GM23338 (cell line): ENCODE measurements at regions not wholly inside any gene's neighbourhood (a gene's known extent, or its start where the extent isn't known, plus 50 kb on each side); places are given as distances from the start of the nearest gene placed in this dataset.

ENCODE experiments used
- ATAC-seq: fragments of 200-7000 bp; cut with Tn5 transposase; 3 replicates; pipeline ENCODE4 v1.9.1; 2020
- DNase-seq: peaks from one replicate; pipeline ENCODE4 v3.0.0-alpha.2; 2015; ENCODE audit warnings: low spot score
- H2AFZ ChIP-seq: fragments of 200-600 bp; sonication (generic); 2 replicates; pipeline ENCODE4 v1.8.0; 2016; ENCODE audit warnings: antibody characterized with exemption, mild to moderate bottlenecking, moderate library complexity
- H3F3A ChIP-seq: fragments of 200-600 bp; sonication (generic); replicated peaks from 2 replicates; pipeline ENCODE4 v1.8.0; 2017; ENCODE audit warnings: antibody characterized with exemption, mixed run types, low read depth
- H3K27ac ChIP-seq: fragments of 200-600 bp; sonication (generic); 2 replicates; pipeline ENCODE4 v1.6.1; 2016; ENCODE audit warnings: low read depth
- H3K27me3 ChIP-seq: fragments of 200-600 bp; sonication (generic); 2 replicates; pipeline ENCODE4 v1.8.0; 2016; ENCODE audit warnings: mild to moderate bottlenecking, mixed run types, moderate library complexity; ENCODE audit not compliant: insufficient read depth
- H3K36me3 ChIP-seq: fragments of 200-600 bp; sonication (generic); 2 replicates; pipeline ENCODE4 v1.8.0; 2016; ENCODE audit warnings: mild to moderate bottlenecking; ENCODE audit not compliant: insufficient read depth
- H3K4me1 ChIP-seq: fragments of 200-600 bp; sonication (generic); 2 replicates; pipeline ENCODE4 v1.8.0; 2016; ENCODE audit warnings: mild to moderate bottlenecking, moderate library complexity; ENCODE audit not compliant: insufficient read depth
- H3K4me2 ChIP-seq: fragments of 200-600 bp; sonication (generic); 2 replicates; pipeline ENCODE4 v1.7.1; 2017; ENCODE audit warnings: mixed run types
- H3K4me3 ChIP-seq: fragments of 200-600 bp; sonication (generic); 2 replicates; pipeline ENCODE4 v1.6.1; 2016; ENCODE audit warnings: mixed run types
- H3K79me2 ChIP-seq: fragments of 200-600 bp; sonication (generic); replicated peaks from 2 replicates; pipeline ENCODE4 v1.8.0; 2017; ENCODE audit warnings: mild to moderate bottlenecking; ENCODE audit not compliant: insufficient read depth
- H3K9me2 ChIP-seq: fragments of 200-600 bp; sonication (generic); 2 replicates; pipeline ENCODE4 v1.8.0; 2017; ENCODE audit not compliant: insufficient read depth
- H4K20me1 ChIP-seq: fragments of 200-600 bp; sonication (generic); replicated peaks from 2 replicates; pipeline ENCODE4 v1.8.0; 2017; ENCODE audit warnings: mild to moderate bottlenecking; ENCODE audit not compliant: insufficient read depth
- H3K27ac Mint-ChIP-seq: 2 replicates; pipeline ENCODE4 v1.8.0; 2020; ENCODE audit warnings: inconsistent platforms, mild to moderate bottlenecking, moderate library complexity, mixed read lengths
- H3K27me3 Mint-ChIP-seq: 3 replicates; pipeline ENCODE4 v1.8.0; 2022; ENCODE audit warnings: low read depth, mild to moderate bottlenecking, moderate library complexity, mixed read lengths, inconsistent platforms; ENCODE audit not compliant: insufficient read depth, poor library complexity
- H3K36me3 Mint-ChIP-seq: 3 replicates; pipeline ENCODE4 v1.8.0; 2021; ENCODE audit warnings: low read depth, mild to moderate bottlenecking, inconsistent platforms, moderate library complexity, mixed read lengths
- H3K4me1 Mint-ChIP-seq: 3 replicates; pipeline ENCODE4 v1.8.0; 2020; ENCODE audit warnings: mild to moderate bottlenecking, inconsistent platforms, mixed read lengths
- H3K4me3 Mint-ChIP-seq: 3 replicates; pipeline ENCODE4 v1.8.0; 2021; ENCODE audit warnings: moderate library complexity, mild to moderate bottlenecking, inconsistent platforms, mixed read lengths
- H3K9me3 Mint-ChIP-seq: 3 replicates; pipeline ENCODE4 v1.8.0; 2020; ENCODE audit warnings: moderate library complexity, mild to moderate bottlenecking, inconsistent platforms, mixed read lengths
- CTCF ChIP-seq, 2 experiments: fragments of 200-600 bp in 1 of 2; sonication (generic) in 1 of 2; conservative IDR thresholded peaks; 2 replicates each; pipeline versions ENCODE4 v1.5.1 to v1.6.1; 2016 to 2017; ENCODE audit warnings: antibody characterized with exemption in 2 of 2, low read depth in 2 of 2, mild to moderate bottlenecking in 2 of 2, moderate library complexity in 1 of 2
- EZH2 ChIP-seq: fragments of 200-600 bp; sonication (generic); IDR thresholded peaks from one replicate; pipeline ENCODE4 v1.8.0; 2017; ENCODE audit warnings: antibody characterized with exemption, mild to moderate bottlenecking, low read depth; ENCODE audit not compliant: unreplicated experiment
- EZH2phosphoT487 ChIP-seq: fragments of 200-600 bp; sonication (generic); IDR thresholded peaks from one replicate; pipeline ENCODE4 v1.8.1; 2018; ENCODE audit warnings: antibody characterized with exemption; ENCODE audit not compliant: unreplicated experiment
- JUNB ChIP-seq: IDR thresholded peaks from one replicate; pipeline ENCODE4 v1.6.1; 2016; ENCODE audit warnings: antibody characterized with exemption; ENCODE audit not compliant: unreplicated experiment
- NANOG ChIP-seq: IDR thresholded peaks from 2 replicates; pipeline ENCODE4 v1.6.1; 2016; ENCODE audit warnings: antibody characterized with exemption, borderline replicate concordance
- POLR2AphosphoS5 ChIP-seq: IDR thresholded peaks from 2 replicates; pipeline ENCODE4 v1.6.1; 2016; ENCODE audit warnings: antibody characterized with exemption, low read depth
- REST ChIP-seq: IDR thresholded peaks from one replicate; pipeline ENCODE4 v1.6.1; 2018; ENCODE audit warnings: antibody characterized with exemption; ENCODE audit not compliant: unreplicated experiment
- STAT1 ChIP-seq: IDR thresholded peaks from one replicate; pipeline ENCODE4 v1.6.1; 2016; ENCODE audit warnings: antibody characterized with exemption; ENCODE audit not compliant: unreplicated experiment
- ZNF114 ChIP-seq: fragments of 250-450 bp; sonication (Bioruptor Pico); IDR thresholded peaks from 2 replicates; pipeline ENCODE4 v1.5.0; 2020; ENCODE audit warnings: mild to moderate bottlenecking, moderate library complexity
- TF ChIP-seq, protein P1 (sequence below): fragments of 250-450 bp; sonication (Bioruptor Pico); IDR thresholded peaks from 2 replicates; pipeline ENCODE4 v1.5.0; 2020; ENCODE audit warnings: mild to moderate bottlenecking, moderate library complexity
- TF ChIP-seq, protein P2 (sequence below): IDR thresholded peaks from 2 replicates; pipeline ENCODE4 v1.6.1; 2016; ENCODE audit warnings: antibody characterized with exemption

DNA sequence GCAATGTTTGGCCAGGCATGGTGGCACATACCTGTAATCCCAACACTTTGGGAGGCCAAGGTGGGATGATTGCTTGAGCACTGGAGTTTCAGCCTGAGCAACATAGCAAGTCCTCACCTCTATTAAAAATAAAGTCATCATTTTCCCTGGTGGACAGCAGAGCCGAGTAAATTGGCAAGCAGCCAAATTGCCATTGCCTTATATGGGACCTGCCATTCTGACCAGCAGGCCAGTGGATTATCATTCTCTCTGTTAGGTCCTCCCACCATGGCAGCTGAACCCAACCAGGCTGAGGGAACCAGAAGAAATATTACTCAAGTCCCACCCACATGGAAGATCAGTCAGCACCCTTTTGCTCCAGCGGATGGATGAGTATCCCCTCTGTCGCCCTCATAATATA, 1829.9 kb downstream of the EFNA5 start (continued):
- TF ChIP-seq, protein P1, sequence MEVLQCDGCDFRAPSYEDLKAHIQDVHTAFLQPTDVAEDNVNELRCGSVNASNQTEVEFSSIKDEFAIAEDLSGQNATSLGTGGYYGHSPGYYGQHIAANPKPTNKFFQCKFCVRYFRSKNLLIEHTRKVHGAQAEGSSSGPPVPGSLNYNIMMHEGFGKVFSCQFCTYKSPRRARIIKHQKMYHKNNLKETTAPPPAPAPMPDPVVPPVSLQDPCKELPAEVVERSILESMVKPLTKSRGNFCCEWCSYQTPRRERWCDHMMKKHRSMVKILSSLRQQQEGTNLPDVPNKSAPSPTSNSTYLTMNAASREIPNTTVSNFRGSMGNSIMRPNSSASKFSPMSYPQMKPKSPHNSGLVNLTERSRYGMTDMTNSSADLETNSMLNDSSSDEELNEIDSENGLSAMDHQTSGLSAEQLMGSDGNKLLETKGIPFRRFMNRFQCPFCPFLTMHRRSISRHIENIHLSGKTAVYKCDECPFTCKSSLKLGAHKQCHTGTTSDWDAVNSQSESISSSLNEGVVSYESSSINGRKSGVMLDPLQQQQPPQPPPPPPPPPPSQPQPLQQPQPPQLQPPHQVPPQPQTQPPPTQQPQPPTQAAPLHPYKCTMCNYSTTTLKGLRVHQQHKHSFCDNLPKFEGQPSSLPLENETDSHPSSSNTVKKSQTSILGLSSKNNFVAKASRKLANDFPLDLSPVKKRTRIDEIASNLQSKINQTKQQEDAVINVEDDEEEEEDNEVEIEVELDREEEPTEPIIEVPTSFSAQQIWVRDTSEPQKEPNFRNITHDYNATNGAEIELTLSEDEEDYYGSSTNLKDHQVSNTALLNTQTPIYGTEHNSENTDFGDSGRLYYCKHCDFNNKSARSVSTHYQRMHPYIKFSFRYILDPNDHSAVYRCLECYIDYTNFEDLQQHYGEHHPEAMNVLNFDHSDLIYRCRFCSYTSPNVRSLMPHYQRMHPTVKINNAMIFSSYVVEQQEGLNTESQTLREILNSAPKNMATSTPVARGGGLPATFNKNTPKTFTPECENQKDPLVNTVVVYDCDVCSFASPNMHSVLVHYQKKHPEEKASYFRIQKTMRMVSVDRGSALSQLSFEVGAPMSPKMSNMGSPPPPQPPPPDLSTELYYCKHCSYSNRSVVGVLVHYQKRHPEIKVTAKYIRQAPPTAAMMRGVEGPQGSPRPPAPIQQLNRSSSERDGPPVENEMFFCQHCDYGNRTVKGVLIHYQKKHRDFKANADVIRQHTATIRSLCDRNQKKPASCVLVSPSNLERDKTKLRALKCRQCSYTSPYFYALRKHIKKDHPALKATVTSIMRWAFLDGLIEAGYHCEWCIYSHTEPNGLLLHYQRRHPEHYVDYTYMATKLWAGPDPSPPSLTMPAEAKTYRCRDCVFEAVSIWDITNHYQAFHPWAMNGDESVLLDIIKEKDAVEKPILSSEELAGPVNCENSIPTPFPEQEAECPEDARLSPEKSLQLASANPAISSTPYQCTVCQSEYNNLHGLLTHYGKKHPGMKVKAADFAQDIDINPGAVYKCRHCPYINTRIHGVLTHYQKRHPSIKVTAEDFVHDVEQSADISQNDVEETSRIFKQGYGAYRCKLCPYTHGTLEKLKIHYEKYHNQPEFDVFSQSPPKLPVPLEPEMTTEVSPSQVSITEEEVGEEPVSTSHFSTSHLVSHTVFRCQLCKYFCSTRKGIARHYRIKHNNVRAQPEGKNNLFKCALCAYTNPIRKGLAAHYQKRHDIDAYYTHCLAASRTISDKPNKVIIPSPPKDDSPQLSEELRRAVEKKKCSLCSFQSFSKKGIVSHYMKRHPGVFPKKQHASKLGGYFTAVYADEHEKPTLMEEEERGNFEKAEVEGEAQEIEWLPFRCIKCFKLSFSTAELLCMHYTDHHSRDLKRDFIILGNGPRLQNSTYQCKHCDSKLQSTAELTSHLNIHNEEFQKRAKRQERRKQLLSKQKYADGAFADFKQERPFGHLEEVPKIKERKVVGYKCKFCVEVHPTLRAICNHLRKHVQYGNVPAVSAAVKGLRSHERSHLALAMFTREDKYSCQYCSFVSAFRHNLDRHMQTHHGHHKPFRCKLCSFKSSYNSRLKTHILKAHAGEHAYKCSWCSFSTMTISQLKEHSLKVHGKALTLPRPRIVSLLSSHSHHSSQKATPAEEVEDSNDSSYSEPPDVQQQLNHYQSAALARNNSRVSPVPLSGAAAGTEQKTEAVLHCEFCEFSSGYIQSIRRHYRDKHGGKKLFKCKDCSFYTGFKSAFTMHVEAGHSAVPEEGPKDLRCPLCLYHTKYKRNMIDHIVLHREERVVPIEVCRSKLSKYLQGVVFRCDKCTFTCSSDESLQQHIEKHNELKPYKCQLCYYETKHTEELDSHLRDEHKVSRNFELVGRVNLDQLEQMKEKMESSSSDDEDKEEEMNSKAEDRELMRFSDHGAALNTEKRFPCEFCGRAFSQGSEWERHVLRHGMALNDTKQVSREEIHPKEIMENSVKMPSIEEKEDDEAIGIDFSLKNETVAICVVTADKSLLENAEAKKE (CRISPR knock-in tag), result no peak
- TF ChIP-seq STAT1 (no peak), ZNF114 (CRISPR knock-in tag) (no peak)

DNA sequence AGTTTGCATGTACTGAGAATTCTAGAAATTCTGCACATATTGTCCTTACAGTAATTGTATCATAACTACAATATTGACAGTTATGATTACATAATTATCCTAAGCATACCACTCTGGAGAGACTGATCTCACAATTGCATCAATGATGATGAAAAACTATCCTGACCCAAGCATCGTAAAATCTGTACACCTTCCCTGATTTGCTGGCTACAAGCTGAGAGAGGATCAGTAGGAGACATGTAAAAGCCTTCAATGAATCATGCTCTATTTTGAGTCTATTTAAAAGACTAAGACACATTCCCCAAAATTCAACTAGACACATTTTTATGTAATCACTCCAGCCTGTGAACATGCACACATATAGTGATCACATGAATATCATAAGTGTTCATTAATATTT, 1833.8 kb downstream of the EFNA5 start:
- H3K4me2 ChIP-seq, result no peak overlapping the region
- no peaks in the 10 kb centered on the region; the same call in 1 of the 2 replicates for H3K36me3 ChIP-seq
- Mint-ChIP-seq H3K36me3 (no peaks in the 10 kb centered on the region; the same call in 1 of the 3 replicates), H3K4me3 (no peak overlapping the region), H3K9me3 (peaks cover 7% of the 10 kb centered on the region; the same call in 2 of the 3 replicates), H3K4me1 (no peaks in the 10 kb centered on the region), H3K27me3 (peaks cover 4% of the 10 kb centered on the region), H3K27ac (no peak overlapping the region)
- ATAC-seq (no peak), DNase-seq (no peak)
- H3K27ac ChIP-seq, result no peak overlapping the region
- H3K79me2 ChIP-seq, result no peaks in the 10 kb centered on the region
- H3K4me1 ChIP-seq, result no peaks in the 10 kb centered on the region
- no peaks in the 10 kb centered on the region for H3K27me3 ChIP-seq
- H3K4me3 ChIP-seq, result no peak overlapping the region
- no peaks in the 10 kb centered on the region for H4K20me1 ChIP-seq
- H3F3A ChIP-seq, result no peaks in the 10 kb centered on the region
- no peak overlapping the region for H2AFZ ChIP-seq
- H3K9me2 ChIP-seq, result peaks cover 3% of the 10 kb centered on the region; the same call in 1 of the 2 replicates
- TF ChIP-seq, protein P2, sequence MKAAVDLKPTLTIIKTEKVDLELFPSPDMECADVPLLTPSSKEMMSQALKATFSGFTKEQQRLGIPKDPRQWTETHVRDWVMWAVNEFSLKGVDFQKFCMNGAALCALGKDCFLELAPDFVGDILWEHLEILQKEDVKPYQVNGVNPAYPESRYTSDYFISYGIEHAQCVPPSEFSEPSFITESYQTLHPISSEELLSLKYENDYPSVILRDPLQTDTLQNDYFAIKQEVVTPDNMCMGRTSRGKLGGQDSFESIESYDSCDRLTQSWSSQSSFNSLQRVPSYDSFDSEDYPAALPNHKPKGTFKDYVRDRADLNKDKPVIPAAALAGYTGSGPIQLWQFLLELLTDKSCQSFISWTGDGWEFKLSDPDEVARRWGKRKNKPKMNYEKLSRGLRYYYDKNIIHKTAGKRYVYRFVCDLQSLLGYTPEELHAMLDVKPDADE, result no peak
- TF ChIP-seq REST, result no peak
- no peak for TF ChIP-seq EZH2
- no peak for TF ChIP-seq JUNB
- TF ChIP-seq NANOG, result no peak
- no peak for TF ChIP-seq STAT1
- no peak for TF ChIP-seq POLR2AphosphoS5
- no peak for TF ChIP-seq CTCF (conservative IDR thresholded peaks at IDR 0.05; ENCODE audit: low read depth in 2 of 2)
- TF ChIP-seq EZH2phosphoT487, result no peak
